Mesothelial cell of epicardium (in vitro differentiated cells): ENCODE measurements at regions not wholly inside any gene's neighbourhood (a gene's known extent, or its start where the extent isn't known, plus 50 kb on each side); places are given as distances from the start of the nearest gene placed in this dataset.
A peak's percentile ranks its signal among the peaks of the same experiment; 100 is the strongest.

Source experiments
- DNase-seq, 2 experiments: peaks; one replicate each; pipeline ENCODE4 v3.0.0; 2021; ENCODE audit warnings: low spot score in 2 of 2; ENCODE audit not compliant: unreplicated experiment in 2 of 2
- H3K27ac Mint-ChIP-seq: 2 replicates; pipeline ENCODE4 v1.8.0; 2021; ENCODE audit warnings: mixed read lengths
- H3K27me3 Mint-ChIP-seq: 2 replicates; pipeline ENCODE4 v1.8.0; 2021; ENCODE audit warnings: low read depth, mixed read lengths
- H3K36me3 Mint-ChIP-seq: 2 replicates; pipeline ENCODE4 v1.8.0; 2021; ENCODE audit warnings: mixed read lengths
- H3K4me1 Mint-ChIP-seq: 2 replicates; pipeline ENCODE4 v1.8.0; 2021; ENCODE audit warnings: mixed read lengths
- H3K4me3 Mint-ChIP-seq: 2 replicates; pipeline ENCODE4 v1.8.0; 2021; ENCODE audit warnings: mild to moderate bottlenecking, moderate library complexity, mixed read lengths
- H3K9me3 Mint-ChIP-seq: 2 replicates; pipeline ENCODE4 v1.8.0; 2021; ENCODE audit warnings: mixed read lengths
- TF ChIP-seq, protein P1 (sequence below): fragments of 200-600 bp; sonication (generic); IDR thresholded peaks from one replicate; pipeline ENCODE4 v1.5.0; 2021; ENCODE audit warnings: antibody characterized with exemption; ENCODE audit not compliant: unreplicated experiment

GRCh38 chr13:28557725-28558520, 63.0 kb upstream of the FLT1 start:
- Mint-ChIP-seq H3K4me1 (peaks cover 18% of the 10 kb centered on the region), H3K4me3 (no peak overlapping the region), H3K36me3 (no peaks in the 10 kb centered on the region), H3K27me3 (no peaks in the 10 kb centered on the region), H3K27ac (peak overlapping the region; percentile 91), H3K9me3 (no peaks in the 10 kb centered on the region)
- DNase-seq: no peak
- TF ChIP-seq, protein P1, sequence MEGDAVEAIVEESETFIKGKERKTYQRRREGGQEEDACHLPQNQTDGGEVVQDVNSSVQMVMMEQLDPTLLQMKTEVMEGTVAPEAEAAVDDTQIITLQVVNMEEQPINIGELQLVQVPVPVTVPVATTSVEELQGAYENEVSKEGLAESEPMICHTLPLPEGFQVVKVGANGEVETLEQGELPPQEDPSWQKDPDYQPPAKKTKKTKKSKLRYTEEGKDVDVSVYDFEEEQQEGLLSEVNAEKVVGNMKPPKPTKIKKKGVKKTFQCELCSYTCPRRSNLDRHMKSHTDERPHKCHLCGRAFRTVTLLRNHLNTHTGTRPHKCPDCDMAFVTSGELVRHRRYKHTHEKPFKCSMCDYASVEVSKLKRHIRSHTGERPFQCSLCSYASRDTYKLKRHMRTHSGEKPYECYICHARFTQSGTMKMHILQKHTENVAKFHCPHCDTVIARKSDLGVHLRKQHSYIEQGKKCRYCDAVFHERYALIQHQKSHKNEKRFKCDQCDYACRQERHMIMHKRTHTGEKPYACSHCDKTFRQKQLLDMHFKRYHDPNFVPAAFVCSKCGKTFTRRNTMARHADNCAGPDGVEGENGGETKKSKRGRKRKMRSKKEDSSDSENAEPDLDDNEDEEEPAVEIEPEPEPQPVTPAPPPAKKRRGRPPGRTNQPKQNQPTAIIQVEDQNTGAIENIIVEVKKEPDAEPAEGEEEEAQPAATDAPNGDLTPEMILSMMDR: no peak

DNA sequence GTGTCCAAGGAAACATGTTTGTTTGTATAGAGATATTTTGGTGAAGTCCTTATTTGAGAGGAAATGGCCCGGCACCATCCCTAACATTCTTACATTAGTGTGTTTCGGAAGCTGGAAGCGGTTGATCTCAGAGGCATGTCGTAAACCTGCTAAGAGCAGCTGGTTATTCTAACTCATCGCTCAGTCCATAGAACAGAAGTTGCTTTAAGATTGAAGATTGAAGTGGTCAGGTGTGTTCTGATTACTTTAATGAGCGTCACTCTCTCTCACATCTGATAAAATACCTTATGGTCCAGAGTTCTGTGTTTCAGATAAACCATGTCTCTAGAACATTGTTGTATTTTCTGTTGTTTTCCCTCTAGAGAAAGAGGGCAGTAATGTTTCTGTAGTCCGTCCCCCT, 60.2 kb upstream of the FLT1 start:
- no peak overlapping the region for H3K27ac Mint-ChIP-seq
- H3K36me3 Mint-ChIP-seq: no peaks in the 10 kb centered on the region
- H3K4me3 Mint-ChIP-seq: no peak overlapping the region
- TF ChIP-seq, protein P1: no peak
- peaks cover 21% of the 10 kb centered on the region for H3K4me1 Mint-ChIP-seq
- DNase-seq: no peak
- no peaks in the 10 kb centered on the region for H3K9me3 Mint-ChIP-seq
- no peaks in the 10 kb centered on the region for H3K27me3 Mint-ChIP-seq

- H3K36me3 Mint-ChIP-seq: no peaks in the 10 kb centered on the region
- H3K4me1 Mint-ChIP-seq: peaks cover 21% of the 10 kb centered on the region
- TF ChIP-seq, protein P1: no peak
- no peaks in the 10 kb centered on the region for H3K27me3 Mint-ChIP-seq
- H3K4me3 Mint-ChIP-seq: no peak overlapping the region
- DNase-seq: no peak
- no peaks in the 10 kb centered on the region for H3K9me3 Mint-ChIP-seq
- no peak overlapping the region for H3K27ac Mint-ChIP-seq
Measured at GRCh38 chr13:28553971-28554370, 59.0 kb upstream of the FLT1 start.

DNA sequence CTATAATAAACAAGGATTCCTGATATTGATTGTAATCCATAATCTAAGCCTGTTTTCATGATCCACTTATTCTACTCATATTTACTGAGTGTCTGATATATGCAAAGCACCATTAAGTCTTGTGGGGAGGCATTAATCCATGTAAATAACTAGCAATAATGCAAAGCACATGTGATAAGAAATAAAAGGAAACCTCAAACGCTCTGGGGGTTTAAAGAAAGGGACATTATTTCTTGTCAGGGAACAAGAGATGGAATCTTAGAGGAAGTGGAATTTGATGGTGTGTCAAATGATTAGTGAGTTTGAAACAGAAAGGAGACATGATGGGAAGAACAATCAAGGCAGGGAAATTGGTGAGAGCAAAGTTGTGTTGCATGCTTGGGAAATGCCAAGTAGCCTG, 57.4 kb upstream of the FLT1 start:
- Mint-ChIP-seq H3K4me1 (peaks cover 10% of the 10 kb centered on the region), H3K9me3 (no peaks in the 10 kb centered on the region), H3K4me3 (no peak overlapping the region), H3K27ac (no peak overlapping the region), H3K36me3 (no peaks in the 10 kb centered on the region), H3K27me3 (peaks cover 9% of the 10 kb centered on the region)
- DNase-seq: no peak
- TF ChIP-seq, protein P1: no peak

GRCh38 chr13:28551498-28551895, 56.6 kb upstream of the FLT1 start:
- Mint-ChIP-seq H3K36me3 (no peaks in the 10 kb centered on the region), H3K9me3 (no peaks in the 10 kb centered on the region), H3K27ac (no peak overlapping the region), H3K4me1 (peaks cover 10% of the 10 kb centered on the region), H3K4me3 (no peak overlapping the region), H3K27me3 (peaks cover 9% of the 10 kb centered on the region)
- TF ChIP-seq, protein P1: no peak
- no peak for DNase-seq
